A549 (cell line): ENCODE measurements at regions not wholly inside any gene's neighbourhood (a gene's known extent, or its start where the extent isn't known, plus 50 kb on each side); places are given as distances from the start of the nearest gene placed in this dataset.

ENCODE experiments used
- ATAC-seq, 2 experiments: fragments of 200-7000 bp in 1 of 2; fragments of >200 bp in 1 of 2; cut with Nextera tagmentation in 1 of 2; cut with Tn5 transposase in 1 of 2; 3 replicates each; pipeline versions ENCODE4 v1.8.0 to v1.9.1; 2018 to 2020; ENCODE audit warnings: mild to moderate bottlenecking in 1 of 2, moderate library complexity in 1 of 2
- CTCF ChIA-PET: fragments of 300-600 bp; sonication (Branson Sonifier 250); formaldehyde crosslinking; extraction: SDS; loops from one replicate; lab custom pipeline; 2021; ENCODE audit warnings: antibody characterized with exemption, inconsistent platforms; lab: Yijun Ruan, JAX
- POLR2A ChIA-PET: fragments of 350-600 bp; formaldehyde crosslinking; extraction: SDS; loops from one replicate; lab custom pipeline; 2021; ENCODE audit warnings: antibody characterized with exemption, inconsistent platforms; lab: Yijun Ruan, JAX
- DNase-seq, 2 experiments: peaks; one replicate each; pipeline versions ENCODE4 v3.0.0 to v3.0.0-alpha.2; 2011 to 2016; ENCODE audit warnings: low read depth in 1 of 2, low spot score in 1 of 2
- FAIRE-seq: peaks from 2 replicates; lab custom pipeline; 2011; peaks lifted over from hg19 to GRCh38; lab: Jason Lieb, UNC
- H3K27ac ChIP-seq, 2 experiments: fragments of >200 bp; sonication (Bioruptor Twin); formaldehyde crosslinking; 3 replicates each; pipeline ENCODE4 v1.5.1; 2016 to 2017
- H3K4me1 ChIP-seq: fragments of >200 bp; sonication (Bioruptor Twin); formaldehyde crosslinking; 3 replicates; pipeline ENCODE4 v1.6.1; 2016
- H3K4me2 ChIP-seq: fragments of >200 bp; sonication (Bioruptor Twin); formaldehyde crosslinking; 3 replicates; pipeline ENCODE4 v1.6.1; 2016
- H3K4me3 ChIP-seq: fragments of >200 bp; sonication (Bioruptor Twin); formaldehyde crosslinking; 3 replicates; pipeline ENCODE4 v1.5.1; 2016
- H3K9me3 ChIP-seq: fragments of >200 bp; sonication (Bioruptor Twin); formaldehyde crosslinking; 3 replicates; pipeline ENCODE4 v1.6.1; 2016
- BCL3 ChIP-seq: fragments of >200 bp; sonication (Bioruptor Twin); formaldehyde crosslinking; IDR thresholded peaks from 3 replicates; pipeline ENCODE4 v1.6.1; 2016
- CBX8 ChIP-seq: fragments of 200-600 bp; sonication (generic); IDR thresholded peaks from 2 replicates; pipeline ENCODE4 v1.6.1; 2016
- E2F6 ChIP-seq: IDR thresholded peaks from 2 replicates; pipeline ENCODE4 v1.6.1; 2012; ENCODE audit warnings: low read depth, borderline replicate concordance
- EHMT2 ChIP-seq: fragments of 200-600 bp; sonication (generic); IDR thresholded peaks from 2 replicates; pipeline ENCODE4 v1.6.1; 2016; ENCODE audit warnings: antibody characterized with exemption, low read depth, mild to moderate bottlenecking, moderate library complexity
- FOSB ChIP-seq: fragments of 250-450 bp; sonication (Bioruptor Pico); IDR thresholded peaks from 2 replicates; pipeline ENCODE4 v1.5.0; 2020; ENCODE audit warnings: mild to moderate bottlenecking, moderate library complexity
- FOSL2 ChIP-seq, 2 experiments: fragments of 450-650 bp in 1 of 2; fragments of >200 bp in 1 of 2; sonication (Bioruptor Twin) in 1 of 2; formaldehyde crosslinking; IDR thresholded peaks; 2 replicates each; pipeline versions ENCODE4 v1.5.0 to v1.6.1; 2016 to 2020; ENCODE audit warnings: mild to moderate bottlenecking in 1 of 2, moderate library complexity in 1 of 2
- HOXB13 ChIP-seq: fragments of 250-450 bp; sonication (Bioruptor Pico); IDR thresholded peaks from 2 replicates; pipeline ENCODE4 v1.5.0; 2020; ENCODE audit warnings: low read depth, mild to moderate bottlenecking, moderate library complexity
- HOXB5 ChIP-seq: fragments of 250-450 bp; sonication (Bioruptor Pico); IDR thresholded peaks from 2 replicates; pipeline ENCODE4 v1.5.0; 2020; ENCODE audit warnings: mild to moderate bottlenecking, moderate library complexity
- JUN ChIP-seq, 2 experiments: fragments of >200 bp; sonication (Bioruptor Twin); formaldehyde crosslinking; IDR thresholded peaks; 2 replicates in 1 of 2; 3 replicates in 1 of 2; pipeline ENCODE4 v1.6.1; 2016 to 2017
- KDM1A ChIP-seq: fragments of 200-600 bp; sonication (generic); IDR thresholded peaks from 2 replicates; pipeline ENCODE4 v1.6.1; 2016; ENCODE audit warnings: low read depth, mild to moderate bottlenecking
- MAZ ChIP-seq: fragments of 150-350 bp; IDR thresholded peaks from 2 replicates; pipeline ENCODE4 v1.6.1; 2014; ENCODE audit warnings: antibody characterized with exemption, low read depth, low read length, borderline replicate concordance
- PBX3 ChIP-seq: IDR thresholded peaks from 2 replicates; pipeline ENCODE4 v1.6.1; 2012
- RFX5 ChIP-seq: fragments of 450-650 bp; IDR thresholded peaks from 2 replicates; pipeline ENCODE4 v1.7.1; 2014; ENCODE audit warnings: antibody characterized with exemption, mild to moderate bottlenecking, moderate library complexity
- SMC3 ChIP-seq: fragments of >200 bp; sonication (Bioruptor Twin); formaldehyde crosslinking; IDR thresholded peaks from 3 replicates; pipeline ENCODE4 v1.6.1; 2018; ENCODE audit warnings: inconsistent platforms
- USF2 ChIP-seq: fragments of 450-650 bp; IDR thresholded peaks from 2 replicates; pipeline ENCODE4 v1.6.1; 2014; ENCODE audit warnings: antibody characterized with exemption
- WGBS: methylation state at CpG from one replicate; pipeline ENCODE4 v1.1.6; 2017; ENCODE audit errors: missing lambda C conversion rate; 5-methylcytosine and 5-hydroxymethylcytosine counted together

GRCh38 chr14:26870722-26871617 lies 273.1 kb upstream of the NOVA1 start (continued):
- TF ChIP-seq BCL3: no peak
- TF ChIP-seq SMC3: no peak
- TF ChIP-seq MAZ: no peak
- TF ChIP-seq USF2: no peak

- no peak overlapping the region for H3K4me2 ChIP-seq
- DNase-seq (no peak), ATAC-seq (no peak), FAIRE-seq (no peak)
- 63% methylated on average over 8 of the region's 8 CpGs for WGBS
- H3K9me3 ChIP-seq: no peaks in the 10 kb centered on the region
- peaks cover 1% of the 10 kb centered on the region; the same call in 1 of the 3 replicates for H3K4me1 ChIP-seq
- H3K4me3 ChIP-seq: no peak overlapping the region
- CTCF ChIA-PET: no interaction called here
- no peak overlapping the region for H3K27ac ChIP-seq
- TF ChIP-seq CBX8 (no peak), E2F6 (no peak)
- POLR2A ChIA-PET: no interaction called here
Observed at GRCh38 chr14:26872515-26873361, 274.9 kb upstream of the NOVA1 start.

- no peak overlapping the region for H3K27ac ChIP-seq
- ATAC-seq: no peak
- no peak overlapping the region for H3K4me2 ChIP-seq
- no peaks in the 10 kb centered on the region for H3K9me3 ChIP-seq
- TF ChIP-seq HOXB5 (CRISPR knock-in tag) (no peak), USF2 (no peak), PBX3 (no peak), RFX5 (no peak), KDM1A (no peak), FOSB (no peak), HOXB13 (CRISPR knock-in tag) (no peak), FOSL2 (IDR thresholded peaks at IDR 0.05) (no peak), FOSL2 (CRISPR knock-in tag; IDR thresholded peaks at IDR 0.05) (no peak), JUN (IDR thresholded peaks at IDR 0.05) (no peak), EHMT2 (no peak)
- TF ChIP-seq, all 56 proteins: peak for 0
- DNase-seq (no peak), FAIRE-seq (no peak)
- WGBS: 78% methylated on average over 4 of the region's 4 CpGs
- H3K4me1 ChIP-seq: no peaks in the 10 kb centered on the region
- CTCF ChIA-PET: no interaction called here
- POLR2A ChIA-PET: no interaction called here
- no peak overlapping the region for H3K4me3 ChIP-seq
Observed at GRCh38 chr14:26873362-26873960, 275.6 kb upstream of the NOVA1 start.
